ENCODE measurements at regions not wholly inside any gene's neighbourhood (a gene's known extent, or its start where the extent isn't known, plus 50 kb on each side); places are given as distances from the start of the nearest gene placed in this dataset.

- no peak for TF ChIP-seq POLR2A (IDR thresholded peaks at IDR 0.05)
- TF ChIP-seq, protein P1, sequence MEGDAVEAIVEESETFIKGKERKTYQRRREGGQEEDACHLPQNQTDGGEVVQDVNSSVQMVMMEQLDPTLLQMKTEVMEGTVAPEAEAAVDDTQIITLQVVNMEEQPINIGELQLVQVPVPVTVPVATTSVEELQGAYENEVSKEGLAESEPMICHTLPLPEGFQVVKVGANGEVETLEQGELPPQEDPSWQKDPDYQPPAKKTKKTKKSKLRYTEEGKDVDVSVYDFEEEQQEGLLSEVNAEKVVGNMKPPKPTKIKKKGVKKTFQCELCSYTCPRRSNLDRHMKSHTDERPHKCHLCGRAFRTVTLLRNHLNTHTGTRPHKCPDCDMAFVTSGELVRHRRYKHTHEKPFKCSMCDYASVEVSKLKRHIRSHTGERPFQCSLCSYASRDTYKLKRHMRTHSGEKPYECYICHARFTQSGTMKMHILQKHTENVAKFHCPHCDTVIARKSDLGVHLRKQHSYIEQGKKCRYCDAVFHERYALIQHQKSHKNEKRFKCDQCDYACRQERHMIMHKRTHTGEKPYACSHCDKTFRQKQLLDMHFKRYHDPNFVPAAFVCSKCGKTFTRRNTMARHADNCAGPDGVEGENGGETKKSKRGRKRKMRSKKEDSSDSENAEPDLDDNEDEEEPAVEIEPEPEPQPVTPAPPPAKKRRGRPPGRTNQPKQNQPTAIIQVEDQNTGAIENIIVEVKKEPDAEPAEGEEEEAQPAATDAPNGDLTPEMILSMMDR (IDR thresholded peaks at IDR 0.05): no peak
Observed at GRCh38 chr3:87088430-87088992, 97.6 kb upstream of the VGLL3 start.
